Endodermal cell (in vitro differentiated cells): ENCODE measurements at regions not wholly inside any gene's neighbourhood (a gene's known extent, or its start where the extent isn't known, plus 50 kb on each side); places are given as distances from the start of the nearest gene placed in this dataset.

Experiments used
- DNase-seq: peaks from one replicate; pipeline ENCODE4 v3.0.0-alpha.2; 2017
- H3K27ac ChIP-seq: 2 replicates; pipeline ENCODE4 v1.5.1; 2013; ENCODE audit warnings: mild to moderate bottlenecking, low read depth, low read length, moderate library complexity
- H3K27me3 ChIP-seq: 2 replicates; pipeline ENCODE4 v1.6.1; 2013; ENCODE audit warnings: mild to moderate bottlenecking, low read length, moderate library complexity; ENCODE audit not compliant: insufficient read depth, control insufficient read depth, poor library complexity, severe bottlenecking
- H3K36me3 ChIP-seq: 2 replicates; pipeline ENCODE4 v1.7.0; 2013; ENCODE audit warnings: mild to moderate bottlenecking, low read length, moderate library complexity; ENCODE audit not compliant: control insufficient read depth, insufficient read depth
- H3K4me1 ChIP-seq: one replicate; pipeline ENCODE4 v1.7.0; 2013; ENCODE audit warnings: low read length; ENCODE audit not compliant: control insufficient read depth, insufficient read depth
- H3K4me3 ChIP-seq: 2 replicates; pipeline ENCODE4 v1.5.1; 2013; ENCODE audit warnings: mild to moderate bottlenecking, low read length, moderate library complexity
- H3K9ac ChIP-seq: 2 replicates; pipeline ENCODE4 v1.6.1; 2013; ENCODE audit warnings: mild to moderate bottlenecking, low read length, moderate library complexity; ENCODE audit not compliant: poor library complexity, severe bottlenecking; ENCODE audit errors: extremely low read depth
- H3K9me3 ChIP-seq: 2 replicates; pipeline ENCODE4 v1.6.1; 2013; ENCODE audit warnings: mild to moderate bottlenecking, low read length, moderate library complexity; ENCODE audit not compliant: control insufficient read depth
- H3K27ac Mint-ChIP-seq: 2 replicates; pipeline ENCODE4 v1.8.0; 2020; ENCODE audit warnings: mixed read lengths
- H3K27me3 Mint-ChIP-seq: 2 replicates; pipeline ENCODE4 v1.8.0; 2021; ENCODE audit warnings: mild to moderate bottlenecking, mixed read lengths; ENCODE audit not compliant: insufficient read depth
- H3K36me3 Mint-ChIP-seq: 2 replicates; pipeline ENCODE4 v1.8.0; 2020; ENCODE audit warnings: low read depth, mixed read lengths
- H3K4me1 Mint-ChIP-seq: 2 replicates; pipeline ENCODE4 v1.8.0; 2020; ENCODE audit warnings: mixed read lengths
- H3K4me3 Mint-ChIP-seq: 2 replicates; pipeline ENCODE4 v1.8.0; 2020; ENCODE audit warnings: mild to moderate bottlenecking, moderate library complexity, mixed read lengths
- H3K9me3 Mint-ChIP-seq: 2 replicates; pipeline ENCODE4 v1.8.0; 2020; ENCODE audit warnings: mild to moderate bottlenecking, mixed read lengths
- CTCF ChIP-seq: fragments of 200-600 bp; sonication (generic); conservative IDR thresholded peaks from 2 replicates; pipeline ENCODE4 v1.5.0; 2021; ENCODE audit warnings: antibody characterized with exemption, mild to moderate bottlenecking
- WGBS, 2 experiments: methylation state at CpG; one replicate each; pipeline versions ENCODE4 v1.1.5 to v1.1.7; 2013; ENCODE audit warnings: missing lambda C conversion rate in 2 of 2, mixed read lengths in 1 of 2; ENCODE audit not compliant: insufficient coverage in 1 of 2, insufficient read length in 1 of 2; 5-methylcytosine and 5-hydroxymethylcytosine counted together

DNA sequence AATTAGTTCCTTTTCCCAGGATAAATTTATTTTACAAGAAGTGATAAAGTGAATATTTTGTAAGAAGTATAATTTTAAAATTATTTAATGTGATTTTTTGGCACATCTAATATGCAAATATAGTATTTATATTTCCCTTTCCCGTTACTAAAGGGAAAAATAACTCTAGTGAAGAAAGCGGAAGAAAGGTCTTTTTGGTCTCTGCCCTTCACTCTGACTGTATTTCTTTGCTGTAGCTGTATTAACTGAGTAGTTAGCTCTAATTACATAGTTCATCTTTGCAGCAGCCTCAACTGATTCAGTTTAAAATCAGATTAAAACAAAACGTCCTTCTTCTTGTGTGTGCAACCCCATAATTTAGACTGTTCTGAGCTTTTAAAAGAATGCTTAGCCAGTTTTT, 57.4 kb upstream of the RNF144B start:
- H3K4me1 Mint-ChIP-seq: peaks cover 4% of the 10 kb centered on the region
- no peak for TF ChIP-seq CTCF
- H3K4me3 Mint-ChIP-seq: no peak overlapping the region
- H3K36me3 ChIP-seq: no peaks in the 10 kb centered on the region
- H3K36me3 Mint-ChIP-seq: no peaks in the 10 kb centered on the region
- H3K27ac ChIP-seq: no peak overlapping the region
- H3K4me1 ChIP-seq: no peaks in the 10 kb centered on the region
- H3K27me3 Mint-ChIP-seq: no peaks in the 10 kb centered on the region
- H3K9me3 Mint-ChIP-seq: no peaks in the 10 kb centered on the region
- no peak for DNase-seq
- H3K9me3 ChIP-seq: no peaks in the 10 kb centered on the region
- H3K4me3 ChIP-seq: no peak overlapping the region
- H3K27ac Mint-ChIP-seq: no peak overlapping the region
- H3K27me3 ChIP-seq: no peaks in the 10 kb centered on the region
- H3K9ac ChIP-seq: no peak overlapping the region
- WGBS, 2 experiments: 75 to 84% methylated on average over 1 to 3 of the region's 3 CpGs

- no peak for TF ChIP-seq CTCF
- no peaks in the 10 kb centered on the region for H3K4me1 ChIP-seq
These were observed 58.6 kb upstream of the RNF144B start for GRCh38 chr6:18328540-18328939.

GRCh38 chr6:18328070-18328469, 59.1 kb upstream of the RNF144B start:
- H3K4me1 Mint-ChIP-seq: peaks cover 4% of the 10 kb centered on the region
- DNase-seq: no peak
- no peak for TF ChIP-seq CTCF
- 98% methylated on average over 2 of the region's 2 CpGs; no CpG with 5 or more reads in 1 of the 2 experiments for WGBS, 2 experiments
- H3K36me3 Mint-ChIP-seq: no peaks in the 10 kb centered on the region
- H3K27me3 Mint-ChIP-seq: no peaks in the 10 kb centered on the region
- H3K9me3 Mint-ChIP-seq: no peaks in the 10 kb centered on the region
- Histone ChIP-seq H3K27ac (no peak overlapping the region), H3K4me1 (no peaks in the 10 kb centered on the region), H3K36me3 (no peaks in the 10 kb centered on the region), H3K9me3 (no peaks in the 10 kb centered on the region), H3K4me3 (no peak overlapping the region), H3K9ac (no peak overlapping the region), H3K27me3 (no peaks in the 10 kb centered on the region)
- no peak overlapping the region for H3K4me3 Mint-ChIP-seq
- no peak overlapping the region for H3K27ac Mint-ChIP-seq

More at GRCh38 chr6:18328540-18328939, 58.6 kb upstream of the RNF144B start:
- H3K9me3 ChIP-seq: no peaks in the 10 kb centered on the region
- H3K27ac ChIP-seq: no peak overlapping the region
- WGBS, 2 experiments: 85 to 100% methylated on average over 1 to 3 of the region's 3 CpGs
- no peak overlapping the region for H3K27ac Mint-ChIP-seq
- H3K4me3 Mint-ChIP-seq: no peak overlapping the region
- H3K27me3 Mint-ChIP-seq: no peaks in the 10 kb centered on the region
- H3K9ac ChIP-seq: no peak overlapping the region
- H3K27me3 ChIP-seq: no peaks in the 10 kb centered on the region
- H3K4me3 ChIP-seq: no peak overlapping the region
- H3K9me3 Mint-ChIP-seq: no peaks in the 10 kb centered on the region
- no peaks in the 10 kb centered on the region for H3K36me3 ChIP-seq
- DNase-seq: no peak
- H3K4me1 Mint-ChIP-seq: peaks cover 4% of the 10 kb centered on the region
- no peaks in the 10 kb centered on the region for H3K36me3 Mint-ChIP-seq
